Stimulated activated effector memory CD8-positive, alpha-beta T cell treated with anti-CD3 and anti-CD28 coated beads, Interleukin-12 subunit alpha, Interleukin-12 subunit beta, amount 100 ng/mL, for 72 hours (primary cell): ENCODE measurements at regions not wholly inside any gene's neighbourhood (a gene's known extent, or its start where the extent isn't known, plus 50 kb on each side); places are given as distances from the start of the nearest gene placed in this dataset.

Experiments
- ATAC-seq: fragments of 150-1000 bp; cut with Tn5 transposase; 2 replicates; pipeline ENCODE4 v1.10.0; 2021
- DNase-seq, 2 donors: peaks; one replicate each; pipeline ENCODE4 v3.0.0; 2021 to 2022; ENCODE audit warnings: low spot score in 2 of 2
- H3K27ac Mint-ChIP-seq: one replicate; pipeline ENCODE4 v1.8.0; 2022; ENCODE audit warnings: mild to moderate bottlenecking, mixed read lengths
- H3K36me3 Mint-ChIP-seq: one replicate; pipeline ENCODE4 v1.8.0; 2022; ENCODE audit warnings: mild to moderate bottlenecking, mixed read lengths
- H3K4me1 Mint-ChIP-seq: one replicate; pipeline ENCODE4 v1.8.0; 2022; ENCODE audit warnings: mixed read lengths
- H3K4me3 Mint-ChIP-seq: one replicate; pipeline ENCODE4 v1.8.0; 2022; ENCODE audit warnings: mild to moderate bottlenecking, mixed read lengths
- H3K9me3 Mint-ChIP-seq: one replicate; pipeline ENCODE4 v1.8.0; 2022; ENCODE audit warnings: mixed read lengths

DNA sequence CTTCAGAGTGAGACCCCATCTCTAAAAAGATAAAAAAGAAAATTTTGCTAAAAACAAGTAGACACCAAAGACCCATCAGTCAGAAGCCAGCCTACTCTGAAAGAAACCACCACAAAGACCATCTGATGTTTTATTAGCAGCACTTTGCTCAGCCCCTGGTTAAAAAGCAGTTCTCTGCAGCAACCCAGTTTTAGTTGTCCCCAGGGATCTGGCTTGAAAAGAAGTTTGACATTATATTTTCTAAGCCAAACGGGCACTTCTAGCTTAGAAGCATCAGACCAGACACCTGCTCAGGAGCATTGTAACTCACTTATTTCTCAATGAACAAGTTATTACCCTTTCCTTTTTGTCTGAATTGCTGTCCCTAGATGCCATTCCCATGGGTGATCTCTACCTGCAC is 164.2 kb upstream of the ETAA1 start:
- no peaks in the 10 kb centered on the region for H3K4me1 Mint-ChIP-seq
- no peak overlapping the region for H3K27ac Mint-ChIP-seq
- no peak overlapping the region for H3K4me3 Mint-ChIP-seq
- no peaks in the 10 kb centered on the region for H3K36me3 Mint-ChIP-seq
- H3K9me3 Mint-ChIP-seq, result peaks cover 8% of the 10 kb centered on the region
- ATAC-seq, result no peak
- no peak for DNase-seq

DNA sequence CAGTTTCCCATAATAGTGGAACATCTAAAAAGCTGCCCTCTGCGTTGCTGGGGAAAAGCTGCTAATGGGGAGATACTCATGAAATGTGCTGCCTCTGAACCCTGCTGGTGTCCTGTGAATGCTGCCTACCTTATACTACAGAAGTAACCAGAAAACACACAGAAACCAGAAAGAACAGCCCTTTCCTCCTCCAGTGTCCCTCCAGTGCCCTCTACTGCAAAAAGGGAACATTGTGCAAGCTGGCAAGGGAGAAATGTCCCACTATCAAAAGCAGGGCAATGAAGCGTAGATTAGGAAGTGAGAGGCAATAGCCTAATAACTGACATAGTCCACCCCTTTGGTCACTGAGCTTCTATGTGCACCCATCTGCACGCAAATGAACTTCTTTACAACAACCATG is 162.7 kb upstream of the ETAA1 start:
- no peak overlapping the region for H3K4me3 Mint-ChIP-seq
- no peak overlapping the region for H3K27ac Mint-ChIP-seq
- peaks cover 4% of the 10 kb centered on the region for H3K9me3 Mint-ChIP-seq
- ATAC-seq, result no peak
- H3K4me1 Mint-ChIP-seq, result no peaks in the 10 kb centered on the region
- no peaks in the 10 kb centered on the region for H3K36me3 Mint-ChIP-seq
- no peak for DNase-seq

DNA sequence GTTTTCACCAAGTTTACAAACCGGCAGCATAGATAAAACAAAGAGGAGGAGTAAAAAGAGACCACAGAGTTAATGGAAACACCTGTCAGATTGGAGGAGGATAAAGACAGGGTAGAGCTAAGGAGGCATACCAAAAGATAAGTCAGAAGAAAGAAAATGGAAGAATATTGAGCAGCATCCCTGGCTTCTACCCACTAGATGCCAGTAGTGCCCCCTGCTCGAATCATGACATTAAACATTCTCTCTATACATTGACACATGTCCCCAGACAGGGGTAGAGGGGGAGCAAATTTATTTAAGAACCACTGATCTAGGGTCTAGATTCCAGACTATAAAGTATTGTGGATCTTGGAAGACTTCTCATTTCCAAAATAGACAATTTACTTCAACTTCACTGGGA is 159.8 kb upstream of the ETAA1 start:
- no peak overlapping the region for H3K27ac Mint-ChIP-seq
- no peak for ATAC-seq
- DNase-seq, result no peak
- no peaks in the 10 kb centered on the region for H3K4me1 Mint-ChIP-seq
- no peak overlapping the region for H3K4me3 Mint-ChIP-seq
- no peaks in the 10 kb centered on the region for H3K36me3 Mint-ChIP-seq
- H3K9me3 Mint-ChIP-seq, result peaks cover 4% of the 10 kb centered on the region

DNA sequence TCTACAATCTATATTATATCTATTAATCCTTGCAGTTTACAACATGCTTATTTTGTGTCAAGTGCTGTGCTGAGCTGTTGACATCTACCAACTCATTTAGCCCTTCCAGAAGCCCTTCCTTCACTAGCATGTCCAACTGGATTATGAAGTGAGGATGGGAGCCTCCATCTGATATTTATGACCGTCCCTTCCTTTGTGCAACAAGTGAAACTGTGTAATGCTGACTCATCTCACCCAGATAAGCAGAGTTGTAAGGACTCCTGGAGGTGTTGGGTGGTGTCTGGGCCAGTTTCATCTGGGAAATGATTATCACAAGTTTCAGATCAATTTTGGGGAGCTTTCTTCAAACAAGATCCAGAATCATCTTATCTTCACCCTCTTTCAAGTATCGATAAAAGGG is 156.6 kb upstream of the ETAA1 start:
- Mint-ChIP-seq H3K27ac (no peak overlapping the region), H3K9me3 (peaks cover 4% of the 10 kb centered on the region), H3K36me3 (no peaks in the 10 kb centered on the region), H3K4me3 (no peak overlapping the region), H3K4me1 (no peaks in the 10 kb centered on the region)
- DNase-seq (no peak), ATAC-seq (no peak)

DNA sequence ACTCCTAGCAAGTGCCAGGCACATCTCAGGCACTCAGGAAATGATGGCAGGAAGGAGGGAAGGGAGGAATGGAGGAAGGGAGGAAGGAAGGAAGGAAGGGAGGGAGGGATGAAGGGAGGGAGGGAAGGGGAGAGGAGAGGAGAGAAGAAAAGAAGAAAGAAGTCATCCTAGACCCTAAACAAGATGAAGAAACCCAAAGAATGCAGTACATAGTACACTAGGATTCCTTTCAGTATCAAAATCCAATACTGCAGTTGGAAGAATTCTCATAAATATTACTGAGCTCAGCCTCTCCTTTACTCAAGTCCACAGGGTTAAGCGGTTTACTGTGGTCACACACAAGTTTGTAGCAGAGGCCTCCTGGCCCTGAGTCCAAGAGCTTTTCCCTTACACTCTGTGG is 155.7 kb upstream of the ETAA1 start:
- DNase-seq, result no peak
- Mint-ChIP-seq H3K27ac (no peak overlapping the region), H3K4me1 (no peaks in the 10 kb centered on the region), H3K4me3 (no peak overlapping the region), H3K9me3 (peaks cover 4% of the 10 kb centered on the region), H3K36me3 (no peaks in the 10 kb centered on the region)
- ATAC-seq, result no peak

DNA sequence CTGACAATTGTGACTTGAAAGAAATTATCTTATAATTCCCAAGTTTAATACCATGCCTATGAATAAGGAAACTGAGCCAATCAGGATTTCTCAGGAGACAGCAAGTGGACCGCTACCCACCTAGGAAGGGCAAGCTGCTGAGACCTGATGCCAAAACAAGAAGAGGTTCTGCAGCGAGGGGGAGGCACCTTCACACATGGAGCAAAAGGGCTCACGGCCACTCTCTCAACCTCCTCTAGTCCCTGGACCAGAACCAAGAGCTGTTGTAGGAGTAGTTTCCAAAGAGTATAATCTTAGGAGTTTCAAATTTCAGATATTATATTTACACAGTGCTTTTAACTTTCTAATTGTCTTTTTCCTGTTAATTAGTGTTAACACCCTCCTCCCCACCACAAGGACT is 154.7 kb upstream of the ETAA1 start:
- Mint-ChIP-seq H3K4me3 (no peak overlapping the region), H3K36me3 (no peaks in the 10 kb centered on the region), H3K4me1 (no peaks in the 10 kb centered on the region), H3K9me3 (no peaks in the 10 kb centered on the region), H3K27ac (no peak overlapping the region)
- no peak for DNase-seq
- no peak for ATAC-seq

DNA sequence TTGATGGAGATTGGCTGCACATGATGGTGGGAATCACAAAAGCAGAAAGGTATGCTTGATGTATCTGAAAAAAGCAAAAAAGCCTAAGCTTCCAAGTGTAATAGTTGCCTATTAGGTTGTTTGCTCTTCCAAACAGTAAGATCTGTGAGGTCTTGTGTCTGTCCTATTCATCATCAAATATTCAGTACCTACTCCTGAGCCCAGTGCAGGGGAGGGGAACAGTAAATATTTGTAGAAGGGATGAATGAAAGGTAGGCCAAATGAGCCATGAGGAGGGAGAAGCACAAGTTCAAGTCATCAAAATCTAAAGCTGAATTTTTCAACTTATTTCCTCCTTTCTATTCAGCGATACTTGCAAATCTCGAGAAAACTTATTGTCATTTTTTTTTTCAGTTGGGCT is 153.2 kb upstream of the ETAA1 start:
- ATAC-seq (no peak), DNase-seq (no peak)
- Mint-ChIP-seq H3K9me3 (no peaks in the 10 kb centered on the region), H3K4me3 (no peak overlapping the region), H3K27ac (no peak overlapping the region), H3K36me3 (no peaks in the 10 kb centered on the region), H3K4me1 (no peaks in the 10 kb centered on the region)

DNA sequence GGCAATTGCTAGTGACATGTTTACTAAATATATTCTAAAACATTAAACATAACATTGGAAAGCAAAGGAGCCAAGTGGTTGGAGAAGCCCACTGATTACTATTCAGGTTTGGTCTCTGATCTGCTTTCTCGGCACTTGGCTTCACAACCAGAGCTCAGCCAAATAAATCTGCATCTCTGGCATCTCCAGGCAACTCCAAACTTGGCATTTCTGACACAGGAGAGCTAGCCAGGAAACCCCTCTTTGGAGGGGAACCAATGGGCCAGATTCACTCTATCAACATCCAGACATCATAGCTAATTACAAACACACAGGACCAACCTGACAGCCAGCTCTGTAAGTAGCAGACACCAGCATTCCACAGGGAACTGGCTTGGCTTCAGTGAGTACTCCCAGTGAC is 150.3 kb upstream of the ETAA1 start:
- no peak for DNase-seq
- Mint-ChIP-seq H3K27ac (no peak overlapping the region), H3K4me1 (no peaks in the 10 kb centered on the region), H3K4me3 (no peak overlapping the region), H3K9me3 (no peaks in the 10 kb centered on the region), H3K36me3 (no peaks in the 10 kb centered on the region)
- ATAC-seq, result no peak

DNA sequence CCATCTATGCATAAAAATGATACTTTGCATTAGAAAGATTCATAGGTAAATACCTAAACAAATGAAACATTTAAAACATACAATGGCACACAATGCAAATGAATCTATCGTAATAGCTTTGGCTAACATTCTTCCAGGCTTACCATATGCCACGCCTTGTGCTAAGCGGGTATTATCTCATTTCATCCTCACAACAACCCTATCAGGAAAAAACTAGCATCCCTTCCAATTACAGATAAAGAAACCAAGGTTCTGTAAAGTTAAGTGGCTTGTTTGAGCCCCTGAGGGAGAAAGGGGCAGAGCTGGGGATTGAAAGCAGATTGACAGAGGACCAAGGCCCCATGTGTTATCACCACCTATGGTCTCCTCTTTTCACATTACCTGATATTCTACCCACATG is 145.4 kb upstream of the ETAA1 start:
- DNase-seq, result no peak
- no peak for ATAC-seq
- H3K36me3 Mint-ChIP-seq, result no peaks in the 10 kb centered on the region
- no peak overlapping the region for H3K4me3 Mint-ChIP-seq
- no peak overlapping the region for H3K27ac Mint-ChIP-seq
- peaks cover 8% of the 10 kb centered on the region for H3K9me3 Mint-ChIP-seq
- H3K4me1 Mint-ChIP-seq, result no peaks in the 10 kb centered on the region

DNA sequence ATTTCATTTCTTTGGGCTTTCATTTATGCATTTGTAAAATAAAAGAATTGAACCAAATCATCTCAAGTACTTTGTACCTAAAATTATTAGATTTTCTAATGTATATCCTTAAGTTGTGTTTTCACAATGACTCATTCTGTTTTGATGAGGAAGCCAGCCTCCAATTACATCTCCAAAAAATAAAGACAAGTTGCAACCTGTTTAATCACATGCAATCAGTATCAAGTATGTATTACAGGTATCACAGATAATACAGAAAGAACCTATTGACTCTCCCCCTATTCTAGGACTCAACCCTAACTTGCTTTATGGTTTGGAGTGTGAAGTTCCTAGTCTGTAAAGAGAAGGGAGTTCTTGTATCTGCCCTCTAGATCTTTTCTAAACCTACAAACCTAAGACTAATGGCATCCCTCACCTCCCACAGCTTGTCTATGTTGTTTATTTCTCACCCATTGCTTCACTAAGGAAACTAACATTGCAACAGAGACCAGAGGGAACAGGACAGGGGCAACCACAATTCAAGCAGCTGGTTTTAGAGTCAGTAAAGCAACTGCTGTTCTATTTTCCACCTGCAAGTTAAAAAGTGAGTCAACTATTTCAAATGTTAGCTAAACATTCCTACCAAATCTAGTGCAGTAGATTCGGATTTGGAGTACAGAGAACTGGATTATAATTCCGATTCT is 141.1 kb upstream of the ETAA1 start:
- Mint-ChIP-seq H3K27ac (no peak overlapping the region), H3K36me3 (no peaks in the 10 kb centered on the region), H3K4me1 (no peaks in the 10 kb centered on the region), H3K4me3 (no peak overlapping the region), H3K9me3 (peaks cover 8% of the 10 kb centered on the region)
- ATAC-seq, result no peak
- DNase-seq, result no peak

DNA sequence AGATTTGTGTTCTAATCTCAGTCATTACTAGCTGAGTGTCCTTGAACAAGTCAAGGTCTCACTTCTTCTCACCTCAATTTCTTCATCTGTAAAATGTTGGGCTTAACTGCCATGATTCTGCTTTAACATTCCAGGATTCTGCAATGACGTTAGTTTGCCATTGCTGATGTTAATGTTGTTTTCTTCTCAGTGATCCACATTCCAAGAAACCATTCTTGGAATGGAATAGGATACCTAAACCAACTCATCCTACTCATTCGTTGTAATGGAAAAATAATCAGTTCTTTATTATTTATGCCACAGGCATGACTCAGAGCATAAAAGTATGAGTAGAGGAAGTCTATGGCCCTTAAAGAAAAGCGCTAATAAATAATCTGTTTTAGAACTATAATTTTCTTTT is 140.2 kb upstream of the ETAA1 start:
- no peak overlapping the region for H3K27ac Mint-ChIP-seq
- no peaks in the 10 kb centered on the region for H3K36me3 Mint-ChIP-seq
- no peaks in the 10 kb centered on the region for H3K4me1 Mint-ChIP-seq
- H3K9me3 Mint-ChIP-seq, result peaks cover 8% of the 10 kb centered on the region
- ATAC-seq (no peak), DNase-seq (no peak)
- no peak overlapping the region for H3K4me3 Mint-ChIP-seq

DNA sequence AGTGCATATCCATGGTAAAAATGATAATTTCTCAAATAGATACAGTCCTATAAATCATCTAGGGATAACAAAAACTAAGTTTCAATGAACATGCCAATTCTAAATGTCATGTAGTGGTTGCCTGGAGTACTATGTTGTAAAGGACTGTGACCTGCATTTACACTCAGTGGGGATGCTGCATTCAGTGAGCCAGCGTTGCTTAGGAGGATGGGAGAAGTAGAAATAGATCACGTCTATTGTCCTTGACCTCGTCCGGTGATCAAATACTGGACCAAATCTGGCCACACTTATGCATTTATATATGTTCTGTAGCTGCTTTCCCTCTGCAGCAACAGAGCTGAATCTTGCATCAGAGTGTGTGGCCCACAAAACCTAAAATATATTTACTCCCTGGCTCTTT is 139.0 kb upstream of the ETAA1 start:
- Mint-ChIP-seq H3K27ac (no peak overlapping the region), H3K9me3 (peaks cover 4% of the 10 kb centered on the region), H3K36me3 (no peaks in the 10 kb centered on the region), H3K4me1 (no peaks in the 10 kb centered on the region), H3K4me3 (no peak overlapping the region)
- DNase-seq, result no peak
- ATAC-seq, result no peak

DNA sequence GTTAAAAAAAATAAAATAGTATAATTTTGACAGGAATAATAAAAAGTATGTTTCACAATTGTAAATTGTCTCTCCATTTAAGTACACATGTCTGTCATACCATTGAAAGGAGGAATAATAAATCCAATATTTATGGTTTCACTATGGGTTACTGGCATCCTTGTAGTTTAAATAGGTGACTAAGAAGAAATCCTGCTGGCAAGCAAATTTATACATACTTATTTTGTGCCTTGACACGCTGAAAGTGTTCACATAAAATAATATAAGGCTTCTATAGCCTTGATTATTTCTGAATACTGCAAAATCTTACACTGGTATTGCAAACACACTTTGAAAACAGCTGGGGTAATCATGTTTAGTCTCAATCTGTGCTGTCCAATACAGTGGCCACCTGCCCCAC is 138.3 kb upstream of the ETAA1 start:
- no peaks in the 10 kb centered on the region for H3K36me3 Mint-ChIP-seq
- ATAC-seq (no peak), DNase-seq (no peak)
- H3K27ac Mint-ChIP-seq, result no peak overlapping the region
- no peak overlapping the region for H3K4me3 Mint-ChIP-seq
- no peaks in the 10 kb centered on the region for H3K4me1 Mint-ChIP-seq
- H3K9me3 Mint-ChIP-seq, result peaks cover 4% of the 10 kb centered on the region

DNA sequence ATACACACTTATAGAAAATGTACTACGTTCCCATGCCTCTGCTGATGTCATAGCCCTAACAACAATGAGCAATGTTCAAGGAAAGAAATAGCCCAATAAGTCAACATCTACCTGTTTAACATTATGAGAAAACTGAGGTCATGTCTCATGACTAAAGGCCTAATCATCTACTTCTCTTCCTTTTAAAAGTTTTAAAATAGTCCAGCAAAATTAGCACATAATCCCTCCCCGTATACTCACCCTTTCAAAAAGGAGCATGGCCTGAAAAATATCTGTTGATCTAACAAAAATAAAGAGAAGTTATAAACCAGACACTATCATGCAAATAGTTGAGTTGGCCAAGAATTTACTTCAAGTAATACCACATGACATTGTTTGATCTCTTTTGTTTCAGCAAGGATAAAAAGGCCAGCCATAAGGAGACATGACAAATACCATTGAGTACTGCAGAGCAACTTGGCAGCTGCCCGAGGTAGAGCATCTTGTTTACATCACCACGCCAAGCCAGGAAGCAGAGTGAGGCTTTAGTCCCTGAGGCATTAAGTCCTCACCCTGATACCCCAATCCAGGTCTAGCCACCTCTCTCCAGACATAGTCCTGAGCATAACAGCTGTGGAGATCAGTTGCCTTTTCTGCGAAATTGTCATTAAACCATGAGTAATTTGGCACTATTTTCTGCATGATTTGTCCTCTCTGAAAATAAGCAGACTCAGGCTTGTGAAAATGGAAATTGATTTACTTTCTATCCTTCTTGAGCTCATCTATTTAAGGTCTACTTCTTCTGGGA is 137.4 kb upstream of the ETAA1 start:
- ATAC-seq (peak; percentile 34), DNase-seq (no peak)
- Mint-ChIP-seq H3K27ac (no peak overlapping the region), H3K4me1 (no peaks in the 10 kb centered on the region), H3K36me3 (no peaks in the 10 kb centered on the region), H3K9me3 (peaks cover 2% of the 10 kb centered on the region), H3K4me3 (no peak overlapping the region)

DNA sequence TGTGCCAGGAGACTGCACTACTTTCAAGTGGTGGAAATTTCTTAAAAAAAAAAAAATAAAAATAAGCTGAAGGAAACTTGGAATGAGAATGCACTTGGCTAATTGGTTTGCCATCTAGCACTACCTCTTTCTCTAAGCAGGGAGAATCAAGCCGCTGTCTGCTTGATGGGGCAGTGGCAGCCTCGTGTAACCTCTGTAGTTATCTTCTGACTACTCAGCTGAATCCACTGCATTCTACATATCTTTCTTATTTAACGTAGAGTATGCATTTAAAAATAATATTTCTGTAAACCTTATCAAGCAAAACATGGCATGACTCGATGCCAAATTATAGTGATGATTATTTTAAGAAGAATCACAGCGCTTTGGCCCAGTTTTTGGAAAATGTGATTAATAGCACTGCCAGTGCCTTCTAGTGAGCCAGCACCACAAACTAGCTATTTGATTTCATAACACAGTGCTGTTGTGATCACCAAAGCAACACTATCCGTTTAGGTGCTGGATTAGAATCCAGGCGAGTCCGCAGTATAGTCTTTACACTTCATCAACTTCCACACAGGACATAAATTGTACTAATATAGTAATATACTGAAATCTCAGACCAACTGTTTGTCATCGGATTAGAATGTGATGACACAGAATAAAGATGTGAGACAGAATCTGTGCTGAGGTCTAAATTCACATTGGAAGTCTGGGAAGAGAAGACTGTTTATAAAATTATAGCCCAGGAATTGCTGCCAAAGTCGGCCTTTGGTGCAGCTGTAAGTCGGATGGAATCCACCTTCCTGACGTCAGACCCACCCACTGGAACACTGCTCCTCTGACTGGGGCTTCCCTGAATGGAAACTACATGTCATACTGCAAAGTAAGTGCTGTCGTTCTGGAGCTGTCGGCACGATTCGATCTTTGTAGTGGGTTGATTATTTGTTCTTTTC is 136.5 kb upstream of the ETAA1 start:
- Mint-ChIP-seq H3K4me3 (no peak overlapping the region), H3K4me1 (no peaks in the 10 kb centered on the region), H3K27ac (no peak overlapping the region), H3K9me3 (peaks cover 2% of the 10 kb centered on the region), H3K36me3 (no peaks in the 10 kb centered on the region)
- DNase-seq (no peak), ATAC-seq (no peak)
